ENCODE measurements at regions not wholly inside any gene's neighbourhood (a gene's known extent, or its start where the extent isn't known, plus 50 kb on each side); places are given as distances from the start of the nearest gene placed in this dataset.

DNA sequence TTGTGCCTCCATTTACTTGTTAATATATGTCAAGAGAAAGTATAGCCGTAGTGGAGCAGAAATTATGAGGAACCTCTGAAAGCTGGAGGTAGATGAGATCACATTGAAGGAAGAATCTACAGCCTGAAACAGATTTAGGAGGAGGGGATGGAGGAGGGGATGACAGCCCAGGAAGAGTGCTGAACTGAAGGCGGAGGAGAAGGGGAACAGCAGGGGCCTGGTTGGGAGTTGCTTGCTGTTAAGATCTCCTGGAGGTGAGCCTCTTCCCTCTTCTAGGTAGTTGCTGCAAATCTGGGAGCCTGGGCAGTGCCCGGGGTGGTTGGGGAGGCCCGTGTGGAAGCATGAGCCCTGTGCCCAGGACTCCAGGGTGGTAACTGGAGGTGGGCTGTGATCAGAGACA, 111.8 kb upstream of the SEMA6A start:
- H3K27me3 ChIP-seq = no peaks in the 10 kb centered on the region
- H3K4me1 ChIP-seq = no peaks in the 10 kb centered on the region
- no peaks in the 10 kb centered on the region for H3K36me3 ChIP-seq
- no peaks in the 10 kb centered on the region for H3K9me3 ChIP-seq
- TF ChIP-seq, protein P1, sequence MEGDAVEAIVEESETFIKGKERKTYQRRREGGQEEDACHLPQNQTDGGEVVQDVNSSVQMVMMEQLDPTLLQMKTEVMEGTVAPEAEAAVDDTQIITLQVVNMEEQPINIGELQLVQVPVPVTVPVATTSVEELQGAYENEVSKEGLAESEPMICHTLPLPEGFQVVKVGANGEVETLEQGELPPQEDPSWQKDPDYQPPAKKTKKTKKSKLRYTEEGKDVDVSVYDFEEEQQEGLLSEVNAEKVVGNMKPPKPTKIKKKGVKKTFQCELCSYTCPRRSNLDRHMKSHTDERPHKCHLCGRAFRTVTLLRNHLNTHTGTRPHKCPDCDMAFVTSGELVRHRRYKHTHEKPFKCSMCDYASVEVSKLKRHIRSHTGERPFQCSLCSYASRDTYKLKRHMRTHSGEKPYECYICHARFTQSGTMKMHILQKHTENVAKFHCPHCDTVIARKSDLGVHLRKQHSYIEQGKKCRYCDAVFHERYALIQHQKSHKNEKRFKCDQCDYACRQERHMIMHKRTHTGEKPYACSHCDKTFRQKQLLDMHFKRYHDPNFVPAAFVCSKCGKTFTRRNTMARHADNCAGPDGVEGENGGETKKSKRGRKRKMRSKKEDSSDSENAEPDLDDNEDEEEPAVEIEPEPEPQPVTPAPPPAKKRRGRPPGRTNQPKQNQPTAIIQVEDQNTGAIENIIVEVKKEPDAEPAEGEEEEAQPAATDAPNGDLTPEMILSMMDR (IDR thresholded peaks at IDR 0.05) = no peak
- intact Hi-C loops (cut with DNase I) = no loop called here
- H3K4me3 ChIP-seq = no peak overlapping the region
- no peak for ATAC-seq
- no peak for DNase-seq
- H3K27ac ChIP-seq = no peak overlapping the region

- TF ChIP-seq, protein P1 (IDR thresholded peaks at IDR 0.05) = no peak
- Histone ChIP-seq H3K4me3 (no peak overlapping the region), H3K9me3 (no peaks in the 10 kb centered on the region), H3K36me3 (no peaks in the 10 kb centered on the region), H3K27me3 (no peaks in the 10 kb centered on the region), H3K27ac (no peak overlapping the region), H3K4me1 (no peaks in the 10 kb centered on the region)
- DNase-seq = no peak
- ATAC-seq = no peak
- intact Hi-C loops (cut with DNase I) = no loop called here
These were observed 111.3 kb upstream of the SEMA6A start for GRCh38 chr5:116685931-116686330.

DNA sequence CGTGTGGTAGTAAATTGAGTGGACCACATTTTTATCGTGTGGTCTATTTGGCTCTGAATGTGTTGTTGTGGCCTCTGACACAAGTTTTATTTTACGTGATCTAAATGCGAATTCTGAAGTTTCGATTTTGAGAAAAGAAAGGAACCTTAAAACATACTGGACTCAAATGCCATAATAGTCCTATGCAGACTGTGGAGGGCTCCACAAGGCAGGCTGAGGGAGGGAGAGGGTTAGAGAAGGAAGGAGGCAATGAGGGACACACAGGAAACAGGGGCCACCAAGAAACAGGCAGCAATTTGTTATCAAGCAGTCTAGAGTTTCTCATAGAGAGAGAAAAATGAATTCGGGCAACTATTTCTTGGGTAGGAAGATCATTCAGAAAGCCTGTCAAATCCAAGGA, 110.4 kb upstream of the SEMA6A start:
- no peaks in the 10 kb centered on the region for H3K27me3 ChIP-seq
- H3K36me3 ChIP-seq = no peaks in the 10 kb centered on the region
- no peak overlapping the region for H3K27ac ChIP-seq
- no peak overlapping the region for H3K4me3 ChIP-seq
- TF ChIP-seq, protein P1 (IDR thresholded peaks at IDR 0.05) = no peak
- no peaks in the 10 kb centered on the region for H3K4me1 ChIP-seq
- DNase-seq (no peak), ATAC-seq (no peak)
- intact Hi-C loops (cut with DNase I) = no loop called here
- no peaks in the 10 kb centered on the region for H3K9me3 ChIP-seq

DNA sequence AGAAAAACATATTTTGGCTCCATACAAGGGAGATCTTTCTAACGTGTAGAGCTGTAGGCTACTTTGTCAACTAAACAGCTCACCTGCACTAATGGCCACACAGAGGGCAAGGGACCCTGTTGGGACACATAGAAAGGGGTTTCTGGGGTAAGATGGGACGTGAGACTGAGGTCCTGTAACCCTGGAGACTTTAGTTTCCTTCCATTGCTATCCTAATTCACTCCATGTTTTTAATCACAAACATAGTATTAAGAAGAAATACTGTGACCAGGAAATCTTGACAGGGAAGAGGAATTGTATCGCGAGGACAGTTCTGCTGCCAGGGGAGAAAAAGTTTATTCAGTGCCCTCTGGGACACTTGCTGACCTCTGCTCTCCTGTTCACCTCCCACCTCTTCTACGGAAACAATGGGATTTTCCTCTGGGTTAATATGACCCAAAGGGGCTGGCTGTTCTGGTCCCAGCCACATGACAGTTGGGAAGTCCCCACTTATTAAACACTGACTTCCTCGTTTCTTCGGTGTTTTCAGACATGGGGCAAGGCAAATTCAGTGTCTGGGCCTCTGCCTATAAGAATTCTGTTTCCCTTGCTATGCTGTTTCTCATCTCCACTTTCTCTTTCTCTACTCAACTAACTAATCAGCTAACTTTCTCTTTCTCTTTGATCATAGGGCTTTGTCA, 106.9 kb upstream of the SEMA6A start:
- H3K27ac ChIP-seq = no peak overlapping the region
- DNase-seq (no peak), ATAC-seq (no peak)
- no peaks in the 10 kb centered on the region for H3K27me3 ChIP-seq
- no peaks in the 10 kb centered on the region for H3K4me1 ChIP-seq
- H3K4me3 ChIP-seq = no peak overlapping the region
- intact Hi-C loops (cut with DNase I) = no loop called here
- no peaks in the 10 kb centered on the region for H3K36me3 ChIP-seq
- no peaks in the 10 kb centered on the region for H3K9me3 ChIP-seq
- TF ChIP-seq, protein P1 (IDR thresholded peaks at IDR 0.05) = no peak

DNA sequence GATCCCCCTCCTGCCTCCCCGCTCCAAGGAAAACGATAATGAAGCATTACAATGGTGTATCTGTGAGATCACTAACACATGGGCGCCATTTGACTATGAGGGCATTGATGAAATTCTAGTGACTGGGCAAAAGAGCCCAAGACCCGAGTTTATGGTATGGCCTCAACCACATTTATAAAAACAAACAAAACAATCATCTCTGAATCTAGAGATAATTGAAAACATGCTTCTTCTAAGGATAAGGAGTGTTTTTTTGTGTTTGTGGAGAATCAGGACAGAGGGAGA, 100.9 kb upstream of the SEMA6A start:
- DNase-seq = no peak
- Histone ChIP-seq H3K27ac (no peak overlapping the region), H3K9me3 (no peaks in the 10 kb centered on the region), H3K4me3 (no peak overlapping the region), H3K4me1 (no peaks in the 10 kb centered on the region), H3K36me3 (no peaks in the 10 kb centered on the region), H3K27me3 (no peaks in the 10 kb centered on the region)
- intact Hi-C loops (cut with DNase I) = no loop called here
- TF ChIP-seq, protein P1 (IDR thresholded peaks at IDR 0.05) = no peak
- ATAC-seq = no peak
